Esophagus (tissue), 2 donors: ENCODE measurements at regions not wholly inside any gene's neighbourhood (a gene's known extent, or its start where the extent isn't known, plus 50 kb on each side); places are given as distances from the start of the nearest gene placed in this dataset.

Experiments
- H3K27ac ChIP-seq, 2 donors: one replicate each; pipeline ENCODE4 v1.5.1; 2013; ENCODE audit warnings: low read depth in 2 of 2, mild to moderate bottlenecking in 2 of 2, inconsistent platforms in 1 of 2, low read length in 1 of 2, moderate library complexity in 1 of 2
- H3K27me3 ChIP-seq, 2 donors: one replicate each; pipeline ENCODE4 v1.6.1; 2013; ENCODE audit warnings: low read length in 2 of 2, control low read depth in 1 of 2, mild to moderate bottlenecking in 1 of 2; ENCODE audit not compliant: insufficient read depth in 2 of 2, control insufficient read depth in 1 of 2
- H3K36me3 ChIP-seq, 2 donors: one replicate each; pipeline ENCODE4 v1.6.1; 2013; ENCODE audit warnings: low read length in 1 of 2; ENCODE audit not compliant: control insufficient read depth in 2 of 2, insufficient read depth in 2 of 2
- H3K4me1 ChIP-seq, 2 donors: one replicate each; pipeline ENCODE4 v1.6.1; 2013; ENCODE audit warnings: low read length in 1 of 2; ENCODE audit not compliant: control insufficient read depth in 2 of 2, insufficient read depth in 2 of 2
- H3K4me3 ChIP-seq, 2 donors: one replicate each; pipeline ENCODE4 v1.5.1; 2013; ENCODE audit warnings: low read length in 2 of 2, mild to moderate bottlenecking in 2 of 2, low read depth in 1 of 2, moderate library complexity in 1 of 2
- H3K9me3 ChIP-seq, 2 donors: one replicate each; pipeline ENCODE4 v1.6.1; 2013; ENCODE audit warnings: mild to moderate bottlenecking in 2 of 2, low read depth in 1 of 2, low read length in 1 of 2, moderate library complexity in 1 of 2; ENCODE audit not compliant: control insufficient read depth in 2 of 2, insufficient read depth in 1 of 2
- WGBS, 2 donors: extraction: QIAGEN DNeasy Blood & Tissue Kit; methylation state at CpG; one replicate each; pipeline ENCODE4 v1.1.7; 2013; 5-methylcytosine and 5-hydroxymethylcytosine counted together
- donor health status: healthy with polysubstance abuse.
- donor health status: Bipolar disorder and iron deficiency.

GRCh38 chr11:79957702-79958101 is 516.9 kb upstream of the TENM4 start:
- Histone ChIP-seq H3K4me1 (no peaks in the 10 kb centered on the region), H3K9me3 (peaks cover 0 to 2% of the 10 kb centered on the region in 2 donors), H3K4me3 (no peak overlapping the region), H3K27me3 (no peaks in the 10 kb centered on the region), H3K36me3 (no peaks in the 10 kb centered on the region), H3K27ac (no peak overlapping the region)

GRCh38 chr11:79956061-79956460 is 515.2 kb upstream of the TENM4 start:
- WGBS, 2 donors, result 85 to 86% methylated on average over 4 of the region's 4 CpGs
- Histone ChIP-seq H3K27ac (no peak overlapping the region), H3K27me3 (no peaks in the 10 kb centered on the region), H3K4me3 (no peak overlapping the region), H3K9me3 (peaks cover 0 to 2% of the 10 kb centered on the region in 2 donors), H3K36me3 (no peaks in the 10 kb centered on the region), H3K4me1 (no peaks in the 10 kb centered on the region)

GRCh38 chr11:79953629-79954028 is 512.8 kb upstream of the TENM4 start:
- Histone ChIP-seq H3K27me3 (no peaks in the 10 kb centered on the region), H3K9me3 (no peaks in the 10 kb centered on the region), H3K27ac (no peak overlapping the region), H3K36me3 (no peaks in the 10 kb centered on the region), H3K4me1 (no peaks in the 10 kb centered on the region), H3K4me3 (no peak overlapping the region)
- WGBS, 2 donors, result 84 to 87% methylated on average over 1 of the region's 1 CpG

GRCh38 chr11:79950741-79951140 is 509.9 kb upstream of the TENM4 start:
- H3K27me3 ChIP-seq, result no peaks in the 10 kb centered on the region
- no peaks in the 10 kb centered on the region for H3K9me3 ChIP-seq
- no peaks in the 10 kb centered on the region for H3K36me3 ChIP-seq
- H3K4me1 ChIP-seq, result no peaks in the 10 kb centered on the region
- H3K27ac ChIP-seq, result no peak overlapping the region
- WGBS, 2 donors, result 87 to 95% methylated on average over 4 of the region's 4 CpGs
- H3K4me3 ChIP-seq, result no peak overlapping the region

GRCh38 chr11:79950172-79950571 is 509.3 kb upstream of the TENM4 start:
- Histone ChIP-seq H3K27me3 (no peaks in the 10 kb centered on the region), H3K4me1 (no peaks in the 10 kb centered on the region), H3K27ac (no peak overlapping the region), H3K9me3 (no peaks in the 10 kb centered on the region), H3K4me3 (no peak overlapping the region), H3K36me3 (no peaks in the 10 kb centered on the region)
- 81 to 82% methylated on average over 4 of the region's 4 CpGs for WGBS, 2 donors

- Histone ChIP-seq H3K27ac (no peak overlapping the region), H3K27me3 (no peaks in the 10 kb centered on the region)
- WGBS, 2 donors, result 85 to 89% methylated on average over 2 of the region's 2 CpGs
These were observed 508.7 kb upstream of the TENM4 start for GRCh38 chr11:79949574-79949973.

GRCh38 chr11:79942646-79943045 is 501.8 kb upstream of the TENM4 start:
- Histone ChIP-seq H3K4me1 (no peaks in the 10 kb centered on the region), H3K27ac (no peak overlapping the region), H3K27me3 (no peaks in the 10 kb centered on the region), H3K9me3 (no peaks in the 10 kb centered on the region), H3K4me3 (no peak overlapping the region), H3K36me3 (no peaks in the 10 kb centered on the region)
- WGBS, 2 donors, result 81 to 86% methylated on average over 2 of the region's 2 CpGs

More at GRCh38 chr11:79949574-79949973, 508.7 kb upstream of the TENM4 start:
- H3K36me3 ChIP-seq, result no peaks in the 10 kb centered on the region
- H3K4me3 ChIP-seq, result no peak overlapping the region
- H3K4me1 ChIP-seq, result no peaks in the 10 kb centered on the region
- H3K9me3 ChIP-seq, result no peaks in the 10 kb centered on the region

GRCh38 chr11:79942090-79942489 is 501.3 kb upstream of the TENM4 start:
- WGBS, 2 donors, result 73 to 76% methylated on average over 2 of the region's 2 CpGs
- Histone ChIP-seq H3K27ac (no peak overlapping the region), H3K4me1 (no peaks in the 10 kb centered on the region), H3K4me3 (no peak overlapping the region), H3K27me3 (no peaks in the 10 kb centered on the region), H3K36me3 (no peaks in the 10 kb centered on the region), H3K9me3 (no peaks in the 10 kb centered on the region)

GRCh38 chr11:79940974-79941735 is 500.3 kb upstream of the TENM4 start:
- Histone ChIP-seq H3K9me3 (no peaks in the 10 kb centered on the region), H3K27me3 (no peaks in the 10 kb centered on the region), H3K27ac (no peak overlapping the region), H3K36me3 (no peaks in the 10 kb centered on the region), H3K4me1 (no peaks in the 10 kb centered on the region), H3K4me3 (no peak overlapping the region)
- 66 to 72% methylated on average over 3 of the region's 3 CpGs for WGBS, 2 donors

GRCh38 chr11:79940165-79940564 is 499.3 kb upstream of the TENM4 start:
- H3K36me3 ChIP-seq, result no peaks in the 10 kb centered on the region
- no peak overlapping the region for H3K27ac ChIP-seq
- H3K27me3 ChIP-seq, result no peaks in the 10 kb centered on the region
- 28 to 32% methylated on average over 6 of the region's 6 CpGs for WGBS, 2 donors
- H3K4me1 ChIP-seq, result no peaks in the 10 kb centered on the region
- no peak overlapping the region for H3K4me3 ChIP-seq
- no peaks in the 10 kb centered on the region for H3K9me3 ChIP-seq
